ENCODE measurements at regions not wholly inside any gene's neighbourhood (a gene's known extent, or its start where the extent isn't known, plus 50 kb on each side); places are given as distances from the start of the nearest gene placed in this dataset.
"Not testable (repeated sequence)": the region's sequence is repeated elsewhere in the genome, so short reads cannot be mapped to it uniquely, and the experiment has no call there.

GRCh38 chr6:133758815-133759335, 130.0 kb upstream of the TCF21 start:
- DNase-seq, result no peak

GRCh38 chr6:133759524-133759923, 129.4 kb upstream of the TCF21 start:
- DNase-seq, result no peak

- no peak for DNase-seq
Observed at GRCh38 chr6:133761706-133762105, 127.2 kb upstream of the TCF21 start.

- no peak for DNase-seq
Observed at GRCh38 chr6:133764008-133764753, 124.7 kb upstream of the TCF21 start.

GRCh38 chr6:133764754-133765208, 124.1 kb upstream of the TCF21 start:
- no peak for DNase-seq

GRCh38 chr6:133767357-133767970, 121.4 kb upstream of the TCF21 start:
- DNase-seq, result no peak

- DNase-seq, result no peak
Observed at GRCh38 chr6:133768656-133769295, 120.1 kb upstream of the TCF21 start.

GRCh38 chr6:133769463-133769862, 119.5 kb upstream of the TCF21 start:
- DNase-seq, result no peak

- no peak for DNase-seq
Observed at GRCh38 chr6:133772567-133772966, 116.3 kb upstream of the TCF21 start.

- no peak for DNase-seq
Observed at GRCh38 chr6:133773776-133774175, 115.1 kb upstream of the TCF21 start.

GRCh38 chr6:133774356-133774755, 114.6 kb upstream of the TCF21 start:
- no peak for DNase-seq

- DNase-seq, result no peak
Observed at GRCh38 chr6:133778414-133779130, 110.3 kb upstream of the TCF21 start.

- no peak for DNase-seq
Observed at GRCh38 chr6:133779916-133780695, 108.8 kb upstream of the TCF21 start.

GRCh38 chr6:133786016-133786415, 102.9 kb upstream of the TCF21 start:
- DNase-seq, result no peak

- DNase-seq, result no peak
Observed at GRCh38 chr6:133787122-133787521, 101.8 kb upstream of the TCF21 start.

- no peak for DNase-seq
Observed at GRCh38 chr6:133787859-133788505, 100.9 kb upstream of the TCF21 start.

- DNase-seq, result no peak
Observed at GRCh38 chr6:133788556-133788955, 100.4 kb upstream of the TCF21 start.

- not testable (repeated sequence) for DNase-seq
Observed at GRCh38 chr6:133789449-133789848, 99.5 kb upstream of the TCF21 start.

- DNase-seq, result not testable (repeated sequence)
Observed at GRCh38 chr6:133790756-133791155, 98.2 kb upstream of the TCF21 start.

GRCh38 chr6:133795051-133795450, 93.9 kb upstream of the TCF21 start:
- DNase-seq, result not testable (repeated sequence)

GRCh38 chr6:133796235-133796634, 92.7 kb upstream of the TCF21 start:
- DNase-seq, result no peak

- DNase-seq, result no peak
Observed at GRCh38 chr6:133799043-133799442, 89.9 kb upstream of the TCF21 start.

Measured in NCI-H187 (cell line).